Loucy (cell line): ENCODE measurements at regions not wholly inside any gene's neighbourhood (a gene's known extent, or its start where the extent isn't known, plus 50 kb on each side); places are given as distances from the start of the nearest gene placed in this dataset.

Experiments
- H2AFZ ChIP-seq: fragments of 200-600 bp; sonication (generic); 2 replicates; pipeline ENCODE4 v1.6.0; 2016; ENCODE audit warnings: antibody characterized with exemption, mild to moderate bottlenecking, low read length, moderate library complexity
- H3F3A ChIP-seq: fragments of 200-600 bp; 2 replicates; pipeline ENCODE4 v1.6.0; 2016; ENCODE audit warnings: antibody characterized with exemption, low read depth, mild to moderate bottlenecking
- H3K27me3 ChIP-seq: fragments of 200-600 bp; sonication (generic); 2 replicates; pipeline ENCODE4 v1.6.1; 2014; ENCODE audit warnings: low read length, mild to moderate bottlenecking; ENCODE audit not compliant: insufficient read depth, poor library complexity, severe bottlenecking
- H3K36me3 ChIP-seq: fragments of 200-600 bp; sonication (generic); 2 replicates; pipeline ENCODE4 v1.6.1; 2016; ENCODE audit warnings: low read length; ENCODE audit not compliant: insufficient read depth
- H3K4me1 ChIP-seq: fragments of 200-600 bp; sonication (generic); 2 replicates; pipeline ENCODE4 v1.5.1; 2014; ENCODE audit warnings: low read length, mild to moderate bottlenecking; ENCODE audit not compliant: insufficient read depth, poor library complexity, severe bottlenecking
- H3K4me2 ChIP-seq: fragments of 200-600 bp; sonication (generic); 2 replicates; pipeline ENCODE4 v1.6.0; 2014; ENCODE audit warnings: antibody characterized with exemption, low read length, low read depth, mild to moderate bottlenecking; ENCODE audit not compliant: poor library complexity, severe bottlenecking
- H3K4me3 ChIP-seq: fragments of 200-600 bp; sonication (generic); 2 replicates; pipeline ENCODE4 v1.5.1; 2014; ENCODE audit warnings: low read length, mild to moderate bottlenecking, mixed read lengths; ENCODE audit not compliant: poor library complexity, severe bottlenecking
- H3K79me2 ChIP-seq: fragments of 200-600 bp; sonication (generic); 2 replicates; pipeline ENCODE4 v1.6.1; 2014; ENCODE audit warnings: low read length; ENCODE audit not compliant: insufficient read depth
- H3K9ac ChIP-seq: fragments of 200-600 bp; sonication (generic); 2 replicates; pipeline ENCODE4 v1.6.0; 2014; ENCODE audit warnings: mild to moderate bottlenecking, low read depth, low read length, moderate library complexity; ENCODE audit not compliant: poor library complexity, severe bottlenecking
- H3K9me2 ChIP-seq: fragments of 200-600 bp; sonication (generic); replicated peaks from 2 replicates; pipeline ENCODE4 v1.6.1; 2016; ENCODE audit warnings: low read depth, low read length, mixed read lengths
- H3K9me3 ChIP-seq: fragments of 200-600 bp; sonication (generic); 2 replicates; pipeline ENCODE4 v1.6.1; 2014; ENCODE audit warnings: mild to moderate bottlenecking, antibody characterized with exemption, low read length, low read depth; ENCODE audit not compliant: insufficient read depth
- H4K20me1 ChIP-seq: fragments of 200-600 bp; sonication (generic); 2 replicates; pipeline ENCODE4 v1.6.0; 2014; ENCODE audit warnings: antibody characterized with exemption, low read length, mild to moderate bottlenecking; ENCODE audit not compliant: insufficient read depth, poor library complexity, severe bottlenecking
- EZH2phosphoT487 ChIP-seq: fragments of 200-600 bp; IDR thresholded peaks from 2 replicates; pipeline ENCODE4 v1.6.1; 2018; ENCODE audit warnings: antibody characterized with exemption, mild to moderate bottlenecking, moderate library complexity, borderline replicate concordance
- TF ChIP-seq, protein P1 (sequence below): fragments of 200-600 bp; sonication (generic); conservative IDR thresholded peaks from 2 replicates; pipeline ENCODE4 v1.5.1; 2014; ENCODE audit warnings: mild to moderate bottlenecking, antibody characterized with exemption, low read length

DNA sequence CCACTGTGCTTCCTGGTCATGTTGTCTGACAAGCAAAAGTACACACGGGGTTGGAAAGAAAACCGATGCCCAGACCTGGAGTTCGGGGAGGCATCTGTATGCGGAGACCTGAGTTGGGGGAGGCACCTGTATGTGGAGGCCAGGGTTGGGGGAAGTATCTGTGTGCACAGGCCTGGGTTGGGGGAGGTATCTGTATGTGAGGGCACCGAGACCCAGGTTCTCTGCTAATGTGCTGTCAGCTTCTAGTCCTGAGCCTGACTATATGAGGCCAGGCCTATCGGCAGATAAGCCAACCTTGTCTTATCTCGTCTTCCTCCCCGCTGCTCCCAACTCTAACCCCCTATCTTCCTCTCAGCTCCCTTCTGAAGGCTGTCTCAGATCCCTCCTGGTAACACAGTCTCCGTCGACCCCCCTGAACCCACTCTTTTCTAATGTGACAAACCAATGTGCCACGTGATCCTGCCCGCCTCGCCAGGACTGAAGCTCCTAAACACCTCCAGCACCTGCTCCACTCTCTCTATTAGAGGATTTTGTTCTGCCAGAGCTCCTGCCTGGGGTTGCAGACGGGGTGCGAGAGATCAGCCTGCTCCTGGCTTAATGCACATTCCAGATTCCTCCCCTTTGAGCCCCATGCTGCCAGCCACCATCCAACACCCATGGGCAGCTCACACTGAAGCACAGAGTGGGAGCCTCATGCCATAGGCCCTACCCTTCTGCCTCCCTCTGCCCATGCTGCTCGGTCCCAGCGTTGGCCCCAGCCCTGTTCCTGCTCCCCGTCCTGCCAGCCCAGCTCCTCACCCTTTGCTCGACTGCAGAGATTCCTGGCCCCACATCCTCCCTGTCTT, 188.4 kb downstream of the SH3BP4 start:
- no peaks in the 10 kb centered on the region for H3K4me1 ChIP-seq
- no peak overlapping the region for H3K4me3 ChIP-seq
- H3K79me2 ChIP-seq, result no peaks in the 10 kb centered on the region
- H3K9me2 ChIP-seq, result no peaks in the 10 kb centered on the region
- H2AFZ ChIP-seq, result no peak overlapping the region
- no peak overlapping the region for H3K9ac ChIP-seq
- H3K4me2 ChIP-seq, result no peak overlapping the region
- H3K9me3 ChIP-seq, result no peaks in the 10 kb centered on the region
- no peaks in the 10 kb centered on the region for H4K20me1 ChIP-seq
- H3K36me3 ChIP-seq, result no peaks in the 10 kb centered on the region
- no peaks in the 10 kb centered on the region for H3F3A ChIP-seq
- TF ChIP-seq, protein P1, sequence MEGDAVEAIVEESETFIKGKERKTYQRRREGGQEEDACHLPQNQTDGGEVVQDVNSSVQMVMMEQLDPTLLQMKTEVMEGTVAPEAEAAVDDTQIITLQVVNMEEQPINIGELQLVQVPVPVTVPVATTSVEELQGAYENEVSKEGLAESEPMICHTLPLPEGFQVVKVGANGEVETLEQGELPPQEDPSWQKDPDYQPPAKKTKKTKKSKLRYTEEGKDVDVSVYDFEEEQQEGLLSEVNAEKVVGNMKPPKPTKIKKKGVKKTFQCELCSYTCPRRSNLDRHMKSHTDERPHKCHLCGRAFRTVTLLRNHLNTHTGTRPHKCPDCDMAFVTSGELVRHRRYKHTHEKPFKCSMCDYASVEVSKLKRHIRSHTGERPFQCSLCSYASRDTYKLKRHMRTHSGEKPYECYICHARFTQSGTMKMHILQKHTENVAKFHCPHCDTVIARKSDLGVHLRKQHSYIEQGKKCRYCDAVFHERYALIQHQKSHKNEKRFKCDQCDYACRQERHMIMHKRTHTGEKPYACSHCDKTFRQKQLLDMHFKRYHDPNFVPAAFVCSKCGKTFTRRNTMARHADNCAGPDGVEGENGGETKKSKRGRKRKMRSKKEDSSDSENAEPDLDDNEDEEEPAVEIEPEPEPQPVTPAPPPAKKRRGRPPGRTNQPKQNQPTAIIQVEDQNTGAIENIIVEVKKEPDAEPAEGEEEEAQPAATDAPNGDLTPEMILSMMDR, result no peak
- TF ChIP-seq EZH2phosphoT487, result no peak
- no peaks in the 10 kb centered on the region for H3K27me3 ChIP-seq

DNA sequence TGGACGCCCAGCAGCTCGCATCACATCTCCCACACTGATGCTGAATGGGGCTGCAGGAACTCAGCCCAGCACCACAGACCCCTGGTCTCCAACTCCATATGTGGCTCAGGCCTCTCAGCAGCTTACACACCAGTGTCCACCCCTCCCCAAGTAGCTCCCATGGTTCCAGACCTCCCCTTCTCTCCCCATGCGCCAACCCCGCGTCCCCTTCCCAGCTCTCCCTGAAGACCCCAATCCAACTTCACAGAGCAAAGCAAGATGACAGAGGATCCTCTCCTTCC, 188.9 kb downstream of the SH3BP4 start:
- Histone ChIP-seq H3K9me3 (no peaks in the 10 kb centered on the region), H3K4me3 (no peak overlapping the region), H3F3A (no peaks in the 10 kb centered on the region), H3K79me2 (no peaks in the 10 kb centered on the region), H3K9me2 (no peaks in the 10 kb centered on the region), H3K4me1 (no peaks in the 10 kb centered on the region), H3K36me3 (no peaks in the 10 kb centered on the region), H3K4me2 (no peak overlapping the region), H4K20me1 (no peaks in the 10 kb centered on the region), H3K9ac (no peak overlapping the region), H3K27me3 (no peaks in the 10 kb centered on the region), H2AFZ (no peak overlapping the region)
- TF ChIP-seq, protein P1, result no peak
- no peak for TF ChIP-seq EZH2phosphoT487

DNA sequence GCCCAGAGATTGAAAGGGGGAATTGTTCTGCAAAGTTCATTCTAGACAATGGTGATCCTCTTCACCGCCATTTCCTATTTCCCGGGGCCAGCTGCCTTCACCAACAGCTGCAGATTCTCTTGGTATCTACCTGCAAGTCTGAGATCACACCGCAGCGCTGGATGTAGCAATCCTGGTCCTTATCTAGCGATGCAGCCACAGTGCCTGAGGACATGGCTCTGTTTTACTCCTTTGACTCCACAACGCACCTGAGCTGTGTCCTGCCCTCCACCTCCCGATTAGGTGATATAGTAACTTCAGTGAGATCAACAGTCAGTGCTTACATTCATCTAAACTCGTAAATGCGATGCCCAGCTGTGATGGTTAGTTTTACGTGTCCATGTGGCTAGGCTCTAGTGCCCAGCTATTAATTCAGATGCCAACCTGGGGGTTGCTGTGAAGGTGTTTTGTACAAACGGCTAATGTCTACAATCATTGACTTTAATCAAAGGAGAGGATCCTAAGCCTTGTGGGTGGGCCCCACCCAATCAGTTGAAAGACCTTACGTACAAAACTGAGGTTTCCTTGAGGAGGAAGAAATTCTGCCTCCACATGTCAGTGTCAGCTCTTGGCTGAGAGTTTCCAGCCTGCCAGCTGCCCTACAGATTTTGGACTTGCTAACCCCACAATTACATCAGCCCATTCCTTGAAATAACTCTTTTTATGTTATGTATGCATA, 189.8 kb downstream of the SH3BP4 start:
- no peaks in the 10 kb centered on the region for H3F3A ChIP-seq
- H3K4me1 ChIP-seq, result no peaks in the 10 kb centered on the region
- H3K36me3 ChIP-seq, result no peaks in the 10 kb centered on the region
- no peak overlapping the region for H3K4me3 ChIP-seq
- H3K79me2 ChIP-seq, result no peaks in the 10 kb centered on the region
- H4K20me1 ChIP-seq, result no peaks in the 10 kb centered on the region
- H3K9me2 ChIP-seq, result no peaks in the 10 kb centered on the region; the same call in 1 of the 2 replicates
- H3K27me3 ChIP-seq, result no peaks in the 10 kb centered on the region
- H3K4me2 ChIP-seq, result no peak overlapping the region
- no peak overlapping the region for H2AFZ ChIP-seq
- TF ChIP-seq, protein P1, result no peak
- no peak for TF ChIP-seq EZH2phosphoT487
- H3K9me3 ChIP-seq, result no peaks in the 10 kb centered on the region
- H3K9ac ChIP-seq, result no peak overlapping the region
